Stimulated activated CD4-positive, alpha-beta T cell treated with anti-CD3 and anti-CD28 coated beads, Interleukin-4, amount 100 ng/mL, for 4 hours (primary cell): ENCODE measurements at regions not wholly inside any gene's neighbourhood (a gene's known extent, or its start where the extent isn't known, plus 50 kb on each side); places are given as distances from the start of the nearest gene placed in this dataset.

Source experiments
- DNase-seq, 2 experiments: peaks; one replicate each; pipeline ENCODE4 v3.0.0-alpha.2; 2020

- no peak for DNase-seq
Observed at GRCh38 chr6:33967966-33968724, 164.3 kb upstream of the MLN start.

- DNase-seq = no peak
Observed at GRCh38 chr6:33967265-33967767, 163.5 kb upstream of the MLN start.

- no peak for DNase-seq
Observed at GRCh38 chr6:33966536-33966935, 162.7 kb upstream of the MLN start.

GRCh38 chr6:33965766-33966165 is 162.0 kb upstream of the MLN start:
- no peak for DNase-seq

GRCh38 chr6:33964387-33964786 is 160.6 kb upstream of the MLN start:
- no peak for DNase-seq

GRCh38 chr6:33963136-33963750 is 159.4 kb upstream of the MLN start:
- no peak for DNase-seq

- no peak for DNase-seq
Observed at GRCh38 chr6:33962246-33963027, 158.6 kb upstream of the MLN start.

- no peak for DNase-seq
Observed at GRCh38 chr6:33961691-33962090, 157.9 kb upstream of the MLN start.

- DNase-seq = no peak
Observed at GRCh38 chr6:33960345-33961313, 156.8 kb upstream of the MLN start.

GRCh38 chr6:33959661-33960344 is 156.0 kb upstream of the MLN start:
- no peak for DNase-seq

GRCh38 chr6:33959329-33959651 is 155.5 kb upstream of the MLN start:
- DNase-seq = no peak

GRCh38 chr6:33958526-33959328 is 154.9 kb upstream of the MLN start:
- DNase-seq = no peak

- no peak for DNase-seq
Observed at GRCh38 chr6:33957892-33958525, 154.2 kb upstream of the MLN start.

- no peak for DNase-seq
Observed at GRCh38 chr6:33957131-33957891, 153.5 kb upstream of the MLN start.

GRCh38 chr6:33956206-33956605 is 152.4 kb upstream of the MLN start:
- no peak for DNase-seq

- DNase-seq = no peak
Observed at GRCh38 chr6:33955566-33955965, 151.8 kb upstream of the MLN start.

- no peak for DNase-seq
Observed at GRCh38 chr6:33954453-33954852, 150.7 kb upstream of the MLN start.

- no peak for DNase-seq
Observed at GRCh38 chr6:33953171-33953570, 149.4 kb upstream of the MLN start.

- DNase-seq = no peak
Observed at GRCh38 chr6:33952016-33952415, 148.2 kb upstream of the MLN start.
